GM21447 (cell line): ENCODE measurements at regions not wholly inside any gene's neighbourhood (a gene's known extent, or its start where the extent isn't known, plus 50 kb on each side); places are given as distances from the start of the nearest gene placed in this dataset.
A peak's percentile ranks its signal among the peaks of the same experiment; 100 is the strongest.

Source experiments
- ATAC-seq: cut with Tn5 transposase; IDR thresholded peaks from one replicate; pipeline ENCODE4 v1.9.1; 2021; ENCODE audit not compliant: unreplicated experiment

- ATAC-seq = no peak
Measured at GRCh38 chr7:25926451-25926850, 225.5 kb upstream of the NFE2L3 start.

GRCh38 chr7:25926891-25927625 lies 224.9 kb upstream of the NFE2L3 start:
- ATAC-seq = no peak

GRCh38 chr7:25927626-25927978 lies 224.4 kb upstream of the NFE2L3 start:
- no peak for ATAC-seq

- ATAC-seq = no peak
Measured at GRCh38 chr7:25928549-25929330, 223.3 kb upstream of the NFE2L3 start.

GRCh38 chr7:25929448-25929847 lies 222.6 kb upstream of the NFE2L3 start:
- ATAC-seq = no peak

GRCh38 chr7:25930492-25931048 lies 221.4 kb upstream of the NFE2L3 start:
- ATAC-seq = no peak

GRCh38 chr7:25931156-25931555 lies 220.8 kb upstream of the NFE2L3 start:
- ATAC-seq = no peak

GRCh38 chr7:25933921-25934320 lies 218.1 kb upstream of the NFE2L3 start:
- no peak for ATAC-seq

GRCh38 chr7:25940086-25940906 lies 211.7 kb upstream of the NFE2L3 start:
- peak; percentile 37 for ATAC-seq

GRCh38 chr7:25944777-25945515 lies 207.1 kb upstream of the NFE2L3 start:
- ATAC-seq = no peak

- ATAC-seq = no peak
Measured at GRCh38 chr7:25945608-25946007, 206.4 kb upstream of the NFE2L3 start.

- ATAC-seq = no peak
Measured at GRCh38 chr7:25946181-25946580, 205.8 kb upstream of the NFE2L3 start.

GRCh38 chr7:25947669-25948516 lies 204.1 kb upstream of the NFE2L3 start:
- peak; percentile 22 for ATAC-seq

- peak; percentile 22 for ATAC-seq
Measured at GRCh38 chr7:25949736-25950487, 202.1 kb upstream of the NFE2L3 start.

GRCh38 chr7:25950488-25951413 lies 201.2 kb upstream of the NFE2L3 start:
- peak; percentile 73 for ATAC-seq

GRCh38 chr7:25951414-25952260 lies 200.4 kb upstream of the NFE2L3 start:
- ATAC-seq = peak; percentile 42
